Left renal pelvis (tissue), 4 donors: ENCODE measurements at regions not wholly inside any gene's neighbourhood (a gene's known extent, or its start where the extent isn't known, plus 50 kb on each side); places are given as distances from the start of the nearest gene placed in this dataset.

Experiments
- DNase-seq, 4 donors: peaks; one replicate each; pipeline ENCODE4 v3.0.0-alpha.2; 2013; ENCODE audit warnings: low read depth in 4 of 4, low spot score in 3 of 4

DNA sequence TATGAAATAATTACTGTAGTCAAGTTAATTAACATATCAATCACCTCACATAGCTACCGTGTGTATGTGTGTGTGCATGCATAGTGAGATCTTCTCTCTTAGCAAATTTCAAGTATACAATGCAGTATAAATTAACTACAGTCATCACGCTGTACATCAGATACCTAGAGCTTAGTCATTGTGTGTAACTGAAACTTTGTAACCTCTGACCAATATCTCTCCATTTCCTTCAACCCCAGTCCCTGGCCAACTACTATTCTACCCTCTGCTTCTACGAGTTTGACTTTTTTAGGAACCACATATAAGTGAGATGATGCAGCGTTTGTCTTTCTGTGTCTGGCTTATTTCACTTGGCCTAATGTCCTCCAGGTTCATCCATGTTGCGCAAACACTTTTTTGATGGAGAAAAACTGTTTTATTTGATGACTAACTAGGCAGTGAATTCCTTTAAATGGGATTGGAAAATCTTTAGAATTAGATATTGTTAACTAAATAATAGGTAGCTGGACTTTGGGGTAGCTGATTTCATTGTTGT, 459.5 kb downstream of the DHX35 start:
- DNase-seq: no peak

GRCh38 chr20:39412091-39412490, 449.9 kb downstream of the DHX35 start:
- no peak for DNase-seq

- no peak for DNase-seq
Measured at GRCh38 chr20:39399463-39399862, 437.3 kb downstream of the DHX35 start.

DNA sequence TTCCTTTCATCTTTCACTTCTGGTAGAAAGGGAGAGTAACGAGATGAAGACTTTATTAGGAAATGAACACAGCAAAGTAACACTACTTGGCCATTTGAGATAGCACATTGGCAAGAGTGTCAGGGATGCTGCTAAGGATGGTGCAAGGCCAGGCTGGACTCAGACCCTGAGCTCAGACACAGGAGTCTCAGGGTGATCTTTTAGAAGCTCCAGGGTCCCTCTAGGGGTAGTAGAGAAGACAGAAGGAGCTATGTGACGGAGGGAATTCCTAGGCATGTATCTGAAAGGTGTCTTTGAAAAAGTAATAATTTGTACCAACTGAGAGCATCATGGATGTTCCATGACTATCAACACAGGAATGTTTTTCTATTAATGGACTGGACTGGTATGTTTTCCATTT, 436.5 kb downstream of the DHX35 start:
- DNase-seq: no peak

- DNase-seq: no peak
Measured at GRCh38 chr20:39397646-39398045, 435.5 kb downstream of the DHX35 start.

- DNase-seq: no peak
Measured at GRCh38 chr20:39395478-39396291, 433.5 kb downstream of the DHX35 start.

- no peak for DNase-seq
Measured at GRCh38 chr20:39394461-39394860, 432.3 kb downstream of the DHX35 start.

GRCh38 chr20:39390186-39390585, 428.0 kb downstream of the DHX35 start:
- DNase-seq: no peak

GRCh38 chr20:39381595-39381994, 419.5 kb downstream of the DHX35 start:
- no peak for DNase-seq

- no peak for DNase-seq
Measured at GRCh38 chr20:39378776-39379175, 416.6 kb downstream of the DHX35 start.

GRCh38 chr20:39376788-39377187, 414.6 kb downstream of the DHX35 start:
- no peak for DNase-seq

GRCh38 chr20:39364320-39364719, 402.2 kb downstream of the DHX35 start:
- no peak for DNase-seq

DNA sequence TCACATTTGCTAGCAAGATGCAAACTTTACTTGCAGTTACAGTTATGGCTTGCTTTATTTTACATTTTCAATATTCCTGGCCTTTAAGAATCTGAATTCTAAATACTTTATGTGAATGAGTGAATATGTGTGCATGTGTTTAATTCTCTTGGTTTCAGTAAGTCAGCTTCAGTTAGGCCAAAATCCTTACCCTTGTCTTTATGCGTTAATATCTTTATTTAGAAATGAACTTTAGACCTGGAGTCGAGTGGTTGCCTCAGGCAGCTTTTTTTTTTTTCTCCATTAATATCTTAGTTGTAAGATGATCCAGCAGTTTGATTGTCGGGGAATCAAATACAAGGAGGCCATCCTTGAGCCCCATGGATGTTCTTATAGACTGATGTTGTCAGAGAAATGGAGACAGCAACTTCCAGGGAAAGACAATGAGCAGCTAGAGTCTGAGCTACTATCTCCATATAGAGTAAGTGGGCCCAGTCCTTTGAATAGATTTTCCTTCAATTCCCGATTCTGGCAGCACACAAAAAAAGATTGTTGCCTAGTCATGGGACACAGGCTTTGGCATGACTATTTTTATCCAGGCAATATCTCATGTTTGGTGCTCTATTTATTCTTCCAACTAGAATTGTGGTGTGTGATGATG, 398.0 kb downstream of the DHX35 start:
- no peak for DNase-seq

DNA sequence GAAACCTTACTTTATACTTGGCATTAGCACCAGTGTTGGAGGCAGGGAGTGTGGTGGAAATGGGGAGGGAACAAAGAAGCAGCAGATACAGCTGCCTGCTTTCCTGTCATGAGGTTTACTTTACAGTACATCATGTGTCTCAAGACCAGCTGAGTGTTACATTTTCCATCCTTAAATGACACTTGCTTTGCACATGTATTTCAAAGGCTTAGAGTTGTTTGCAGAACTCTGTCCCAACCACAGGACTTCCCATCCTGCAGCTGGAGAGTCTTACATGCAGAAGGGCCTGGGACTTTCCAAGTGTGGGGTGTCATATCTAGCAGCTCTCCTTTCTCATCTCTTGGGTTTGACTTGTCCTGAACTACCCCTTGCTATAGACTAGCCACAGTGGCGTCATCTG, 395.9 kb downstream of the DHX35 start:
- no peak for DNase-seq

GRCh38 chr20:39356908-39357307, 394.8 kb downstream of the DHX35 start:
- DNase-seq: no peak

- DNase-seq: no peak
Measured at GRCh38 chr20:39349240-39349639, 387.1 kb downstream of the DHX35 start.

DNA sequence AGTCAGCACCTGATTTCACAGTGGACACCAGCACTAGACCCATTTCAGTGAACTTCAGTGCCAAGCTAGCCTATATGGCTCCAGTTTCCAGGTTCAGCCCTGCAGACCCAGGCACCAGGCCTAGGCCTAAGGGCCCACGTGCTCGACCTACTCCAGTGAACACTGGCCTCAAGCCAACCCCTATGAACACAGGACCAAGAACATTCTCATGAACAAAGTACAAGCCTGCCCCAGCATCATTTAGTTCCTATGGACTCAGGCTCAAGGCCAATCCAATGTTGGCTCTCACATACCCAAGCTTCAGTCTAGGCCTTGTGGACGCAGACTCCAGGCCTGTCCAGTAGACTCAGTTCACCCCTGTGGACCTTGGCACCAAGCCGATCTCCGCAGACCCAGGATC, 385.5 kb downstream of the DHX35 start:
- DNase-seq: no peak

- no peak for DNase-seq
Measured at GRCh38 chr20:39342463-39342862, 380.3 kb downstream of the DHX35 start.

DNA sequence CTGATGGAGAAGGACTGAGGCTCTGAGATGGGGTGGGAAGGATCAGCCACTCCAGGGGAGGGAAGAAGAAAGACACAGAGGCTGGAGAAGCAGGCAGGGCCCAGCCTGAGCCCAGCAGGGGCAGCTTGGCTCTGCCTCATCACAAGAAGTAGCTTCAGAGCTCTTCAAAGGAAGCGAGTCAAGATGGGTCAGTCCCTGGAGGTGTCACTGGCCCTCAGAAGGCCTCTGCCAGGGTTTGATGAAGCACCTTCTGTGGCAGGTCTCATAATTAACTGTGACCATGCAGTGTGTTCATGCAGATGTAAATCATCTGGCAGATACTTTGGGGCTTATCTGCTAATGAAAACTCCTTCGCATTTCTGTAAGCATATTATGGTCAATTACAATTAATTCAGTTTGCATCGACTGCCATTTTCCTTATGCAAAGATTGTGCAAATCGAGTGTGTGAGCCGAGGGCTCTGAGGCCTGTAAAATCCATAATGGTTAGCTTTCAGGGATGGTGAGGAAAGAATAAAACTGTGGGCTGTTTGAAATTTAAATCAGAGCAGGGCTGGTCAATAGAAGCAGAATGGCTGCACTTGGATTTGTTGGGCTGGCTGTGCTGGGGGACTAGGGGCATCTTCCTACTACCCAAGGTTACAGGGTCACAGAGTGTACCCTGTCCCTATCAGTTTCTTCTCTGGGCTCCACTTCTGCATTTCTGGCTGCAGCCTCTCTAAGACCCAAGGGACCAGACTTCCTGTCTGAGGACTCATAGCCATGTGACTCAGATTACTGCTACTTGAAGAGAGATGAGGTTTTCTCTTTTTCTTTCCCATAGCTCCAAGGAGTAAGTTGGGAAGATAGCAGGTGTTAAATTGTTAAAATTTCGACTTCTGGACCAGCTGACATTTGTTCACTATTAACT, 376.6 kb downstream of the DHX35 start:
- DNase-seq: no peak

DNA sequence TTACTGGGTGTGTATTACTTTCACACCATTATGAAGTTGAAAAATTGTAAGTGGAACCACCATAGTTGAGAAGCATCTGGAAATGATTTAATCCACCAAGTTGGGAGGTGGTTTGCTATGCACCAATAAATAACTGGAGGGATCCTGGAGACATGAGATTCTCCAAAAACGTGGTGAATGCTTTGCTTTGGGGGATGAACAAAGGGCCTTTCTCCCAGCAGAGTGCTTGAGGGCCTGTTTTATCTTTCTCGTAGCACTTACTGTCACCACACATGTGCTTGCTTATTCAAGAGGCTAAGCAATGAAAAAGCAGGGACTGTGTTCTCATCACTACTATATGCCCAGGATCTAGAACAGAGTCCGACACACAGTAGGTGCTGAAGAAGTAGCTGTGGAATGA, 371.1 kb downstream of the DHX35 start:
- no peak for DNase-seq

GRCh38 chr20:39328347-39328746, 366.2 kb downstream of the DHX35 start:
- no peak for DNase-seq
